HT-29 (cell line): ENCODE measurements at regions not wholly inside any gene's neighbourhood (a gene's known extent, or its start where the extent isn't known, plus 50 kb on each side); places are given as distances from the start of the nearest gene placed in this dataset.
A peak's percentile ranks its signal among the peaks of the same experiment; 100 is the strongest.
"Not testable (repeated sequence)": the region's sequence is repeated elsewhere in the genome, so short reads cannot be mapped to it uniquely, and the experiment has no call there.

ENCODE experiments used
- DNase-seq: peaks from one replicate; pipeline ENCODE4 v3.0.0-alpha.2; 2015; ENCODE audit warnings: low spot score

GRCh38 chr5:145463634-145464033 is 371.5 kb downstream of the PRELID2 start:
- DNase-seq: peak; percentile 13

GRCh38 chr5:145462525-145462924 is 372.6 kb downstream of the PRELID2 start:
- DNase-seq: no peak

- no peak for DNase-seq
These were observed 384.8 kb downstream of the PRELID2 start for GRCh38 chr5:145450286-145450885.

DNA sequence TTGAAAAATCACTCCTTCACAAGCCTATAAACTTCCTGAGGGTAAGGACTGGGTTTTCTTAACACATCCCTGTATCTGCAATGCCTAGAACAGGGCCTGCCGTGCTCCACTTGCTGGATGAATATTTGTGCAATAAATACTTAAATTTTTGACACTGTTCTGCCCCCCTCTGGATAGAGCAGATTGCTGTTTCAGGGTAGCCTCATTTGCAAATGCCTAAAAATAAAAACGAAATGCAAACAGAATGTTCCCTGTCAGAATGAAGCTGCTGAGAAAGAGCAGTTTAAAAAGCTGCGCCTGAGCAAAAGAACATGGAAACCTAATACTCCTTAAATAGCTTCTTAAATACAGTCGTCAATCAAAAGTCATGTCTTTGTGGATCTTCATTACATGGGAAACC is 385.3 kb downstream of the PRELID2 start:
- DNase-seq: no peak

DNA sequence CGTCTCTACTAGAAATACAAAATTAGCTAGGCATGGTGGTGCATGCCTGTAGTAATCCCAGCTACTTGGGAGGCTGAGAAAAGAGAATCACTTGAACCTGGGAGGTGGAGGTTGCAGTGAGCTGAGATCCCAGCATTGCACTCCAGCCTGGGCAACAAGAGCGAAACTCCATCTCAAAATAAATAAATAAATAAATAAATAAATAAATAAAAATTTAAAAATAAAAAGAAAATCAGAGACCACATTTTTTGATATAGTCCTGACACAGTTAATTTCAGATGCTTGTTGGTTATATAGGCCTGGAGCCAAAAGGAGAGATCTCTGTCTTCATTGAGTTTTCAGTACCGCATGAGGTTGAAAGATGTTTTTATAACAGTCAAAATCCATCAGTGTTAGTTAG is 388.3 kb downstream of the PRELID2 start:
- DNase-seq: not testable (repeated sequence)

GRCh38 chr5:145446412-145446811 is 388.7 kb downstream of the PRELID2 start:
- no peak for DNase-seq

DNA sequence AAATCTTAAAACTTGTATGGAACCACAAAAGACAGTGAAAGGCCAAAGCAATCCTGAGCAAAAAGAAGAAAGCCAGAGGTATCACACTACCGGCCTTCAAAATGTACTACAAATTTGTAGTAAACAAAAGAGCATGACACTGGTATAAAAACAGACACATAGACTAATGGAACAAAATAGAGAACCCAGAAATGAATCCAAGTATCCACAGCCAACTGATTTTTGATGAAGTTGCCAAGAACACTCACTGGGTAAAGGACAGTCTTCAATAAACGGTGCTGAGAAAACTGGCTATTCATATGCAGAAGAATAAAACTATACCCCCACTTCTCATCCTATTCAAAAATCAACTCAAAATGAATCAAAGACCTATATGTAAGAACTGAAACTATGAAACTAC is 390.1 kb downstream of the PRELID2 start:
- DNase-seq: no peak

GRCh38 chr5:145443964-145444363 is 391.2 kb downstream of the PRELID2 start:
- no peak for DNase-seq

DNA sequence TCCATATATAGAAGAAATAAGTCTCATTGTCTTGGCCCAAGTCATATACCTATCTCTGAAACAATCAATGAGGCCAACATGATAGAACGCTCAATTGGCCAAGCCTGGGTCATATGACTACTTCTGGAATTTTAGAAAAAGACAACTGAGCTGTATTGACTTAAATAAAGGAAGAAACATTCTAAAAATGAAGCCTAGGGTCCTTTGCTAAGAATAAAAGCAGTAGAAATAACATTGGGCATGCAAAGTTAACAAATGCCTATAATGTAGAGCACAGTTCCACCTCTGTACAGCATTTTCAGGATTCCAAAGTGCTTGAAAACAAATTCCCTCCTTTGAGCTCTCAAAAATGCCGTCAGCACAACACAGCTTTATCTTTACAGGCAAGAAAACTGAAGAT is 391.8 kb downstream of the PRELID2 start:
- no peak for DNase-seq

DNA sequence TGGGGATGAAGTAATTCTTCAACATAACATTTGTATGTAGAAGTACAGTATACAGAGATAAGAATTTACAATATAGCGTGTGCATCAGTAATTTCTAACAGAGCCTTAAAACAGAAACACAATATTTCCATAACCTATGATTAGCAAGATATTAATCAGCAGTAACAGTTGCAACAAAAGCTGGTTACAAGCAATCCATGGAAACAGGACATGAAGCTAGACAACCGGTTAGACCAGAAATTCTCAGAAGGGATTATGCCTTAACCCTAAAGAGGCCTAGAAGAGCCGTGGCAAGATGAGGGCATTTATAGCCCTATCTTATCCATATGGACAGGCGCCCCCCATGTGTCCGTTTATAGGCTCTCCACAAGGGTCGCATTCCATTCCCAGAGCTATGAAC is 392.5 kb downstream of the PRELID2 start:
- peak; percentile 49 for DNase-seq

DNA sequence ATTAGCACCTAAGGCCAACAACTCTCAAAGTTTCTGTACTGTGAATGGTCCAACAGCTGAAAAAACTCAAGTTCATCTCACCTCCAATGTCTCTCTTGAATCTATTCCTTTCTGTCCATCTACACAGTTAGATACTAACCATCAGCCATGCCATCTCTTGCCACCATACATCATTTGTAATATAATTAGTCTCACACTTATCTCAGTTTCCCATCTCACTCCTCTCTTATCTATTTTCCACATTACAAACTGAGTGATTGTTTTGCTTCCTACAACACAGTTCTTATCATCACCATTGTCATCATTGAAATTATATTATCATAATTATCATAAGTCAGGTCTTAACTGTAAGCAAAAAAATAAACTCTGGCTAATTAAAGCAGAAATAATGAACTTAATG is 393.9 kb downstream of the PRELID2 start:
- DNase-seq: no peak

GRCh38 chr5:145437627-145438026 is 397.5 kb downstream of the PRELID2 start:
- DNase-seq: no peak

DNA sequence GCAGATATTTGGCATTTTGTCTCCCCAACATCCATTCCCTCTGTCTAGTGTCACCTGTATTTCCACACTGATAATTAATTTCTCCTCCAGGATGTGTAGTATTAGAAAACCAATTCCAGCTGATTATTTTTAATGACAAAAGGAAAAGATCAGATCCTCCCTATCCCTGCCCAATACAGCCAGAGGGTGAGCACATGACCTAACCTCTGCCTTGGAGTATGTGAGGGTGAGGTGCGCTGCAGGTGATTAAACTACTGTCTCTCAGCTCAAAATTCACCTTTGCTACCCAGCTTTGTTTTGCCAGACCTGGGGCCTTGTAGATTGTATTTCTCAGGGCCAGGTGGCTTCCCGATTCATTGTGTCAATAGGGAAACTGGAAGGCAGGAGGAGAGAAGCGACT is 402.1 kb downstream of the PRELID2 start:
- DNase-seq: no peak

GRCh38 chr5:145429170-145429569 is 406.0 kb downstream of the PRELID2 start:
- no peak for DNase-seq

DNA sequence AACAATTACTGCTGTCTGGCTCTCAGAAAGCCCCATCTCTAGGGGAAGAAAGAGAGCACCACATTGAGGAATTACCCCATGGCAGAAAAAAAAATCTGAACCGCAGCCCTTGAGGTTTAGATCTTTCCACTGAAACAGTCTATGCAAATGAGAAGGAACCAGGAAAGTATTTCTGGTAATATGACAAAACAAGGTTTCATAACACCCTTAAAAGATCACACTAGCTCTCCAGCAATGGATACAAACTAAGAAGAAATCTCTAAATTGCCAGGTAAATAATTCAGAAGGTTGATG is 427.1 kb downstream of the PRELID2 start:
- no peak for DNase-seq

GRCh38 chr5:145407300-145408047 is 427.7 kb downstream of the PRELID2 start:
- no peak for DNase-seq

- no peak for DNase-seq
These were observed 431.1 kb downstream of the PRELID2 start for GRCh38 chr5:145403992-145404391.

DNA sequence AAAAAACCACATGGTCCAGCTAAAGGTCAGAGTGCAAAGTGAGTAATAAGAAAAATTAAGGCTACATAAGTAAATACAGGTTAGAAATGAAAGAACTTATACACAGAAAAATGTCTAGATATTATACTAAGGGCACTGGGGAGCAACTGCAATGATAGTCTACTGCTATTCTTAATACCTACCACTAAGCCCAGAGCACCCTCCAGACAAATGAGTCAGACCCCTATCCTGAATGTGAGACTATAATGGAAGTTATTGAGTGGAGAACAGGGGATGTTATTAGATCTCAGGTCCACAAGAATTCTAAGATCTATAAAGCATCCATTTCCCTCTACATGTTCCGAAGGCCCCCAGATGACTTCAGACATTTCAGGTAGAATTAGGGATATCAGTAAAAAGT is 438.3 kb downstream of the PRELID2 start:
- no peak for DNase-seq

- DNase-seq: not testable (repeated sequence)
These were observed 440.0 kb downstream of the PRELID2 start for GRCh38 chr5:145395151-145395550.

GRCh38 chr5:145393426-145393825 is 441.7 kb downstream of the PRELID2 start:
- DNase-seq: no peak

GRCh38 chr5:145389047-145389446 is 446.1 kb downstream of the PRELID2 start:
- no peak for DNase-seq

- no peak for DNase-seq
These were observed 449.9 kb downstream of the PRELID2 start for GRCh38 chr5:145385276-145385675.

DNA sequence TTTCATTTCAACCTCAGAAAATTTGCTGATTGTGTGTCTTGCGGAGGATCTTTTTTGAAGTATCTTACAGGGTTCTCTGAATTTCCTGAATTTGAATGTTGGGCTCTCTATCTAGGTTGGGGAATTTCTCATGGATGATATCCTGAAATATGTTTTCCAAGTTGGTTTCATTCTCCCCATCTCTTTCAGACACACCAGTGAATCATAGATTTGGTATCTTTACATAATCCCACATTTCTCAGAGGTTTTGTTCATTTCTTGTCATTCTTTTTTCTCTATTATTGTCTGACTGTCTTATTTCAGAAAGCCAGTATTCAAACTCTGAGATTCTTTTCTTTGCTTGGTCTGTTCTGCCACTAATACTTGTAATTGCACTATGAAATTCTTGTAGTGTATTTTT is 456.9 kb downstream of the PRELID2 start:
- DNase-seq: no peak

DNA sequence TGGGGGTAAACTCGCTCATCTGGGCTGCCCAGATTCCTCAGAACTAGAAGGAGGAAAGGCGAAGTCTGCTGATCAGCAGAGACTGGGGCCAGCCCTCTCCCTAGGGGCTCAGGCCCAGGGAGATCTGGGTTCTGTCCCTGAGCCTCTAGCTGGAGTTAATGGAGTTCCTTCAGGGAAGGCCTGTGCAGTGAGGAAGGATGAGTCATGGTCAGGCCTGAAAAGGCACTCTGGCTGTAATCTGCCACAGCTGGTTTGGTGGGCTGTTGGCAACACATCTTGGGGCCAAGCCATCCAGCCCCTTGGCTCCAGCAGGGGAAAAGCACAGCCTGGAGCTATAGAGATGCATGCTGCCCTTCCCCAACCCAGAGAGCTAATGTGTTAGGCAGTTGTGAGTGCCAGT is 459.6 kb downstream of the PRELID2 start:
- DNase-seq: no peak
